DMS153 (cell line): ENCODE measurements at regions not wholly inside any gene's neighbourhood (a gene's known extent, or its start where the extent isn't known, plus 50 kb on each side); places are given as distances from the start of the nearest gene placed in this dataset.
"Not testable (repeated sequence)": the region's sequence is repeated elsewhere in the genome, so short reads cannot be mapped to it uniquely, and the experiment has no call there.

Experiments used
- DNase-seq: peaks from one replicate; lab custom pipeline; 2025; lab: John Stamatoyannopoulos, UW

DNA sequence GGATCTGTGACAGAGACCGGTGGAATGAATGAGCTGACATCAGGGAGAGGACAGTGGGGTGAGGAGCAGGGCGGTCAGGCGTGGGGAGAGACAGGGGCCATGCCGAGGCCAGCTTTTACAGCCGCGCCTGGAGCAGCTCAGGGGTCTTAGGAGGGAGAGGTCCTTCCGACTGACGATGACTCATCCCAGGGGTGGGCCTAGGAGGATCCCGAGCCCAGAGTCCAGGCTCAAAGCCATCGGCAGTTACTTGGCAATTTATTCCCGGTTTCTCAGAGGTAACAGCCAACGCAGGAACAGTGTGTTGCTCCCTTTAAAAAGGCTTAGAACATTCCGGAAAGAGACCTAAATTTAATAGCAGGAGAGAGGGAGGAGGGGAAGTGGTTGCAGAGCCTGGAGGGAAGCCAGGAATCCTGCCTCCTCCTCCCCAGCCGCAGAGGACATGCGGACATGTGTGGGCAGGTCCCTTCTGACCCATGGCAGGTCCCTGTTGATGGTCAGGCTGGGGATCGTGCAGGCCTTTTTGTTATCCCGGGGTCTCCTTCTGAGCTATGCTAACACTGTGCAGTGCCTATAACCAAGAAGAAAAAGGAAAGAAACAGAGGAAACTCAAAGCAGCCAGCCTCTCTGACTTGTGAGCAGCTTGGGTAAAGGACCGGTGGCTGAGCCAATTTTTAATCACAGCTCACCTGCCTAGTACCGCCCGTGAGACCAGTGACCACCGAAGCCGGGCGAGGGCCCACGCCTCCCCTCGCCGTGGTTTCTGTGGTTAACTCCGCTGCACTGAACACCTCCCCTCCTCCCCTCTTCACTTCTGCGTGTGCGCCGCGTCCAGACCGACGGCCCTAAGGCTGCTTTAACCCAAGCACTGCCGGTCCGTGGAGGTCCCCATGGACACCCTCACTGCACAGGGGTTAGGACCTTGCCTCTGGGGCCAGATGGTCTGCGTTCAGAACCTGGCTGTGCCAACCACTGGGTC, 392.4 kb upstream of the PROK2 start:
- DNase-seq, result no peak

DNA sequence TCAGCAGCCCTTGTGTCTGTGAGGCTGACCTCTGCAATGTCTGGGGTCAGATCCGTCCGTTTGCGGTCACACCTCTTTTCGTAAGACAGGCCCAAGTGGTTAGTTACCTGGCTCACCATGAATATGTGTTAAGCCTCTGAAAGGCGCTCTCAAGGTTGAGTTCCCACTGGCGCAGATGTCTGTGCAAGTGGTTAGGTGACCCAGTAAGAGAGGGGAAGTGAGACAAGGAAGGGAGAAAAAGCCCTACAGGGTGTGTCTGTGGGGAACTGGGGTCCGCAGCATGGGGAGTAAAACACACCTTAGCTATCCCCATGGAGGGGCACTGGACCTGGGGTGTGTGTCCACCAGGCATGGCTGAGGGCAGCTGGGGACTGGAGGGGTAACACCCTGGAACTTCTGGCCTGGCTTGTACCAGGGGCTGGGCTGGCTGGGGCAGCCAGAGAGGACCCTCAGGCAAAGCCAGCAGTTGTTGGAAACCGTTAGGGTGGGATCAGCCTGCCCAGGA, 391.6 kb upstream of the PROK2 start:
- DNase-seq, result no peak

DNA sequence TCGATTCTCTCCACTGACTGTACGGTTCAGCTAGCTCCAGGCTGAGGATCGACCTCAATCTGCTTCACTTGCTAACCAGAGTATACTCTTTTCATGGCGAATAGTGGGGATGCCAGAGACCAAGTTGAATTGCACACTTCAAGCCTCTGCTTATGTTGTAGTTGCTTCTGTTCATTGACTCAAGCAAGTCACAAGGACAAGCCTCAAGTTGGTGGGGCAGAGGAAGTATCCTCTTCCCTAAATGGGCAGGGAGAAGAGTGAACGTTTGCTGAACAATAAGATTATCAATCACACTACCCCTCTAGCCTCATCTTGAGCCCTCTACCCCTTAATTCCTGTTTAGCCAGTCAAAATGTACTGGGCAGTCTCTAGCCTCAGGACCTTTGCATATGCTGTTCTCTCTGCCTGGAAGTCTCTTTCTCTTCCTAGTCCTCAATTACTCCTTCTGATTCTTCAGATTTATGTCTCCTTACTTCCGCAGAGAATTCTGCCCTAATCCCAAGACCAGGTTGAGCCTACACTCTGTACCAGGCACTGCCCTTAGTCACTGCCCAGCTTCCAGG, 390.4 kb upstream of the PROK2 start:
- no peak for DNase-seq

DNA sequence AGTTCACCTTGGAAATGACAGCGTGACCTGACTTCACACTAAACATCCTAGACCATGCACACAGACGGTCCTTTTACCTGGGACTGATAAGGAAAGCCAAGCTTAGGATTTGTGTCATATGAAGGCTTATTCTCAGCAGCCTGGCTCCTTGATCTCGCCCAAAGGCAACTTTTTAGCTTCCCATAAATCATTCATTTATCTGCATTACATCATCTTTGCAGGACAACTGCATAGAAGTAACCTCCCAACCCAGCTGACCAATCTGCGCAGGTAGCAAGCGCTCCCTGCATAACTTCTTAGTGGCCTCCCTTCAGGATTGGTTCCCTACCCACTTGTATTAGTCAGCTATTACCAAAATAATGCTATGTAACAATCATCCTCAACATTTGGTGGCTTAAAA, 389.9 kb upstream of the PROK2 start:
- DNase-seq, result no peak

DNA sequence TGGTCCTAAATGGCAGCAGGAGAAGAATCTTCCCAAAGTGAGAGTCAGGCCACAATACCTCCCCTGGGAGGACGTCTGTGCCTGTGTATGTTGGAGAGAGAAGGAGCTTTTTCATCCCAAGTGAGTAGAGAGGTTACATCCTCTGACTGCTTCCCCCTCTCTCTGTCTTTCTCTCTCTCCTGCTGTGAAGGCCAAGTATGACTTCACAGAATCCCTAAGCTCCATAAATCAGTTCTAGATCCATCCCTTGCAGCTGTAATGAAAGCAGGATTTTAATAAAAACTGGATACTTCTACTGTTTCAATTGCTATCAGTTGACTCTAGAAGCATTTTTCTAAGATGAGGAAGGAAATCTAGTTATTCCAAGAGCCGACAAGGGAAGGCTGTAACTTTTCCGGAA, 389.1 kb upstream of the PROK2 start:
- DNase-seq, result no peak

DNA sequence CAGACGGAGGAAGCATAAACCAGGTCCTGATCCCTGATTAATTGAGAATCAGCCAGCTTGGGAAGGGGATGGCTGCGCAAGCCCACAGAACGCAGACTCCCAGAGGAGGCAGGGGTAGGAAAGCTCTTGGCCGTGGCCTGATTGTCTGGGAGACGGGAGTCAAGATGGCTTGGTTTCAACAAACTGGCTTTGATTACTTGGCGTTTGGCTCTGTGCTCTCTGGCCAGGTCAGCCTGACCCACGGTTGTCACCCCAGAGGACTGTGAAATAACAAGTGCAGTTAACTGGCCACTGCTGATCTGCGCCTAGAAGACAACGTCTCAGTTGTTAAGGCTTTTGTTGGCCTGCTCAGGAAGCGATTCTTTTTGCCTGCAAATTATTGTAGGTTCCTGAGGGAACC, 387.0 kb upstream of the PROK2 start:
- no peak for DNase-seq

DNA sequence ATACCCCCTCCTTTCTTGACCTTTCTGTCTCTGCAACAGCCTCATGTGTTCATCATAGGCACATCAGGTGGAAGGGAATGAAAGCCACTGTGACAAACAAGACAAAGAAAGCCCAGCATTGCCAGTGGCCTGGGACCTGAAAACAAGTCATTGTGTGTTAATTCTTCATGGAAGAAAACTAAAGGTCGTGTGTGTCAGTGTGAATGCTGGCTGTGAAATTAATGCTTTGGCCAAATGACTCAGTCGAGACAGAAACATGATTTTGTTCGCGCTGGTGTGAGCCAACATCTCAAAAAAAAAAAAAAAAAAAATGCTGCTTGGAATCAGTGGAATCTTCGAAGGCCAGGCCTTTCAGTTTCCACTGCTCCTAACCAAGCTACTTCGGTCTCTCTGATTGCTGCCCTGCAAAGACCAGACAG, 386.5 kb upstream of the PROK2 start:
- no peak for DNase-seq

DNA sequence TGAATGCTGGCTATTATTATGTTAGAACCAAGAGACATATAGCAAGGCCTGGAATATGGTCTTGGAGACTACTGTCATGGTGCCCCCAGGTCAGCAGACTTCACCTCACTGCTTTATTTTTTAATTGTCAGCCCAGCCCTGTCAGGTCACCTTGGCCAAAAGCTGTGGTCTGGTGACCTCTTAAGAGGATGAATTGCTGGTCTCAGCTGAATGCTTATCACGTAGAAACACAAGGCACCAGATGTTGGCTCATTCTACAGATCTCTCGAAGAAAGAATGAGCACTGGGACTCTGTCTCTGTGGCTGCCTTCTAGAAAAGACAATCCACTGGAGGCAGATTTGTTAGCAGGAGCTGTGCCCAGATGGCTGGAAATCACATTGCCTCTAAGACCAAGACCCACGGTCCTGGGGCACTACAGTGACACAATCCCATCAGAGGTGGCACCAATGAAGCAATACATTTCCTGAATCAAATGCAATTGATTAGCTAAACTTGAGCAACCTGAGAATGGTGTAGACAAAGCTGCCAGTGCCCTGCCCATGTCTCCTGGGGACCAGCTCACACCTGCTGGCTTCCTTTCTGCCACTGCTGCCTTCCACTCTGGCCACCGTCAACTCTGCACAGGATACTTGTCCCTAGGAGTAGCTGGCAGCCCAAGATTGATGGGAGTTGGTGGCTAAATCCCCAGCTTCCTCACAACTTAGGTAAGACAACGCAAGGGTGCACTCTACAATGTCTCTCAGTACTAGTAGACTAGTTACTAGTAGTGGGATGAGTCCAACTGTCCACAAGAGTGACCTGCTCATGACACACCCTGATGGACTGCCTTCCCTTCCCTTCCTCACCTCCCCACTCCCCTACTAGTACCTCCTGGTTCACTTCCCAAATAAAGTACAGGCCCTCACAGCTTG, 384.9 kb upstream of the PROK2 start:
- DNase-seq, result no peak

DNA sequence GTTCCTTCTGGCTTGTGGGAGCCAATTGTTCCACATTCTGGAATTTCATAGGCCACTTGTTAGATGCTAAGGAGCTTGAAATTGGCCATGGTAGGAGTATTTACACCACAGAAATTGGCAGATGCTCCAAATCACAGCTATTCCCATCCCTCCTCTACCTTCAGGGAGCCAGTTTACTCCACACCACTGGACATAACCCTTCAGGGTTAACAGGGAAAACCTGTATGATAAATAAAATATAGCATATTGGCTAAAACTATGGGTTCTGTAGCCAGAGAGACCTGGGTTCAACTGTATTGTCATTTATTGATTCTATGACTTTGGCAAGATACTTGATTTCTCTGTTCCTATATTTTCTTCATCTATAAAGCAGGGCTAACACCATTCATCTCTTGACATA, 384.2 kb upstream of the PROK2 start:
- no peak for DNase-seq

DNA sequence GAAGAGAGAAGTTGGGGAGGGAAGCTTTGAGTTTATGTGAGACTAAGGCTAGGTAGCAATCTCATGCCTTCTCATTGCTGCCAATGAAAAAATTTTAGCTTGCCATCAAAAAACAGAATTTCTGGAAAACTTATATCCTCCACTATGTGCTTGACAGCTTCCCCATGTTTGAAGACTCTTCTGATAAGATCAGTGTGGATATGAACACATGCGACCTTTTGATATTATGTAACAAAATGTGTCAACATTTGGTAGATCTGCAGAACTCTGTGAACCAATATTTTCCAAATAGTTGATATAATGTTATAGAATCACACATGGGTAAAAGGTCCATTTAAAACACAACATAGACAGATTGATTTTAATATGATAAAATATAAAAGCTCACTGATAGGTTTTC, 380.9 kb upstream of the PROK2 start:
- no peak for DNase-seq

DNA sequence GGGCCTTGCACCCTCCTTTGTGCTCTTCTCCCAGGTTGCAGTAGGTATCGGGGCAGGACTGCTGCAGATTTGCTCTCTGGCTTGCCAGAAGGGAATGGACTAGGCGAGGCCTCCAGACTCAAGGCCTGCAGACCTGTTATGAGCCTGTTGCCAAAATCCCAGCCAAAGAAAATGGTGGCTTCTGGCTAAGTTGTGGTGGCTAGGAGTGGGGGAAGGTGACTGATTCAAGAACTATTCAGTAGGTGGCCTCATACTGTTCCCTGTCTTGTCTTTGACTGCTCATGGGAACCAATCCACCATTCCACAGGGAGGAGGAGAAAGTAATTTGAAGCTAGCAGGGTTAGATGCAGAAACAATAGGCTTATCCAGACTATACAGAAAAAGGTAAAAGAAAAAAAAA, 380.4 kb upstream of the PROK2 start:
- no peak for DNase-seq

DNA sequence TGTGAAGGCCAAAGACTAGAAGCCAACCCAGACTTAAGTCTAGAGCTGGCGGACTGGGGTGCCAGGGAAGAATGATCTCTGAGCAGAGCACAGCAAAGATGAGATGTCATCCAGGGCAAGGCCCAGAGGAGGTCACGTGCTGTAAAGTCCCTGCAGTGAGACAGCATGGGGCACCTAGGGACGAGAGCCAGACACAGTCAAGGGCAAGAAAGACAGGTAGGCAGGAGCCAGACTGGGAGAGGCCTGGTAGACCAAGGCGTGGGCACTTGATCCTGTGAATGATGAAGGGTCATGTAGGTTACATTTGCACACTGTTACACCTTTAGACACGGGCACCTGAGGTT, 379.7 kb upstream of the PROK2 start:
- no peak for DNase-seq

DNA sequence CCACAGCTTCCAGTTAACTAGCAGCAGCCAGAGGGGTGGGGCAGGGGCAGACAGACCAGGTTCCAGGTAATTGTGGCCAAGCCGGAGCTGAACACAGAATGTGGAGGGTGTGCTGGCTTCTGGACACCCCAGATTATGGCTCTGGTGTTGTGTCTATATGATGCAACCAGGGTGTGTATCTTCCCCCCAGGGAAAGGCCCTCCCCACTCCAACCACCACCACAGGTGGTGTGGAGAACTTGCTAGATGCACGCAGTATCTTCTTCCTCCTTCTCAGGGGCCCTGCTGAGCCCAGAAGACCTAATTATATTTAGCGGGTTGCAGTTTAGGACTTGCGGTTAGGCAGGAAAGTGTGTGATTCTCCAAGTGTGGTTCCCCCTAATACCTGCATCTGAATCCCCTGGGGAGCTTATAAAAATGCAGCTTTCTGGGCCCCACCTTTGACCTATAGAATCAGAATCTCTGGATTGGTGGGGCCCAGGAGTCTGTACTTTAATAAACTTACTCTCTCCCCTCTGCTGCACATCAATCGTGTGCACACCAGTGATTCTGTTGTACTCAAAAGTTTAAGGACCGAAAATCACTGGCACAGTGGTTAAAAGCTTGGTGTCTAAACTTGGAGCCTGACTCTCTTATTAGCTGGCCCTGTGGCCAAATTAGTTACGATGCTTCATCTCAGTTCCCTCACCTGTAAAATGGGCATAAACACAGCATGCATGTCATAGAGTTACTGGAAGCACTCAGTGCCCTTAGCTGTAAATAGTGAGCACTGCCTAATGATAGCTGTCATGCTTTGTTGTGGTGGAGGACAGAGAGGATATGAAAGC, 379.1 kb upstream of the PROK2 start:
- no peak for DNase-seq

DNA sequence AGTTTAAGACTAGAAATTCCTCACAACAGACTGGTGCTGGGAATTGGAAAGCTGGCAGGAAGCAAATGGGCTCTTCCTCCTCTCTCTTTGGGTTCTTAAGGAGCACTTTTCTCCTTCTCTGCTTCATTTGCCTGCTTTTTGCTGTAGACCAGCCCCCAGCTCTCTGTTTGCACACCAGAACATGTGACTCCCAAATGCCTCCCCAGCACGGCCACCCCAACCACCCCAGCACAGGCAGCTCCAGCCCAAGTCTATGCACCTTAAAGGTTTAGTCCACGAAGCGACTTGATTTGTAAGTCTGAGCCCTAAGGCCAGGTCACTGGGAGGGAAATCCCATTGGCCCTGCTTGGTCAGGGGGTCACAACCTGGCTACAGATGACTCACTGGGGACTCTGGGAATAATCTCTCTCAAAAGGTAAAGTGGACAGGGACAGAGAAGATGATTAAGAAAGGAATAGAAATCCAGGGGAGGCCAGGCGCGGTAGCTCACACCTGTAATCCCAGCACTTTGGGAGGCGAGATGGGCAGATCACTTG, 377.8 kb upstream of the PROK2 start:
- no peak for DNase-seq

DNA sequence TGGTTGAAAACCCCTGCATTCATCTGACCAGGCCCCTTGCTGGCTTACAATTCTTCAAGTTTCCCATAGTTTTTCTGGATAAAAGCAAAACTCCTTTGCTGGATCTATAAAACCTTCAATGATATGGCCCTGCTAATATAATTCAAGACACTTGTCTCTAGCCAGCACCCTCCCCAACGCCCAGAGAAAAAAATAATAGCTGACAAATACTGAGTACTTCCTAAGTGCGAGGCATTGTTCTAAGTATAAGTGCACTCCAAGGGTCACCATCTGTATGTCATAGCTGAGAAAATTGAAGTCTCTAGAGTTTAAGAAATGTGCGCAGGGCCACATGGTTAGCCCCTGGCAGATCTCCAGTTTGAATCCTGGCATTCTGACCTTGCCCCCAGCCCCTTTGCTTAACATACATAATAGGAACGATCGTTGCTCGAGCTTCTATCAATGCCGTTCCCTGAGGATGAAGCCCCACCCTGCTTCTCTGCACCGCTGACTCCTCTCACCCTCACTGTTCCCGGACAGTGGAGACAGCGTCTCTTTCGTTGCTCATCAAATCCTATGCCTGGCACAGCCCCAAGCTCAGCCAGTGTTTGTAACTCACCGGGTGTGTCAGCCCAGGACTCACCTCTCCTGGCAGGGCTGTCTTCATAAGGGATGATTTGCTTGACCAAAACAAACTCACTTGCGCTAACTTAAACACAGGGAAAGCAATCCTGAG, 377.1 kb upstream of the PROK2 start:
- peak; percentile 21 for DNase-seq

DNA sequence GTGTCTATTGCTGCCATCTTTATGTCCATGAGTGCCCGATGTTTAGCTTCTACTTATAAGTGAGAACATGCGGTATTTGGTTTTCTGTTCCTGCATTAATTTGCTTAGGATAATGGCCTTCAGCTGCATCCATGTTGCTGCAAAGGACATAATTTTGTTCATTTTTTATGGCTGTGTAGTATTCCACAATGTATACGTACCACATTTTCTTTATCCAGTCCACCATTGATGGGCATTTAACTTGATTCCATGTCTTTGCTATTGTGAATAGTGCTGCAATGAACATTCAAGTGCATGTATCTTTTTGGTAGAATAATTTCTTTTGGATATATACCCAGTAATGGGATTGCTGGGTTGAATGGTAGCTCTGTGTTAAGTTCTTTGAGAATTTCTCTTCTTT, 376.3 kb upstream of the PROK2 start:
- DNase-seq, result not testable (repeated sequence)

DNA sequence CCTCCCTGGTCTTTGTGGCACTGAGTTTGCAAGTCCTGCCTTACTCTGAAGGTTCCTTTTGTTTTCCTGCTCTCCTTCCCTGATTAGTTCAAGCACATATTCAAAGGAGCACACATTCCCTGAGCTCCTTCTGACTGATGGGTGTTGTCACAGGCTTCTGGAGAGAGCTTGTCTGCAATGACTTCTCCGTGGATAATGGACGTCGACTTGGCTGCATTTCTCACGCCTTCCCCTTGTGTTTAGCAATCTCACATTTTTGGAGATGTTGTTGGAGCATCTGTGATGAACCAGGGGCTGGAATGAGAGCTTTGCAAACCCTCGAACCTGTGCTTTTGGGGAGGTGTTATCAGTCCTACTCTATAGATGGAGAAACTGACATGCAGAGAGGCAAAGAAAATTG, 375.4 kb upstream of the PROK2 start:
- DNase-seq, result no peak

DNA sequence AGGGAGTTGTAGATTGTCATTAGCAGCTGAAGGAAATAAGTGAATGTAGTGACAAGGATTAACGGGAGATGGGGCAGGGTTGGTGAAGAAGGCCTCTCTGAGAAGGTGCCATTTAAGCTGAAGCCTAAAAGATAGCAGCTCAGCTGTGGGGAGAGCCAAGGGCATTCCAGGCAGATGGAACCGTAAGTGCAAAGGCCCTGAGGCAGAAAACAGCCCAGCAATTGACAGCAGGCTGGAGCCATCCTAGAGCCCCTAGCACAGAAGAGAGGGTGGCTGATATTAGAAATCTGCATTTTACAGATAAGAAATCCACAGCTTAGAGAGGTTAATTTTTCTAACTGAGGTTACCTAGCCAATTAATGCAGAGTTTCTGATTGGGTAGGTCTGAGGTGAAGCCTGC, 374.5 kb upstream of the PROK2 start:
- DNase-seq, result no peak

DNA sequence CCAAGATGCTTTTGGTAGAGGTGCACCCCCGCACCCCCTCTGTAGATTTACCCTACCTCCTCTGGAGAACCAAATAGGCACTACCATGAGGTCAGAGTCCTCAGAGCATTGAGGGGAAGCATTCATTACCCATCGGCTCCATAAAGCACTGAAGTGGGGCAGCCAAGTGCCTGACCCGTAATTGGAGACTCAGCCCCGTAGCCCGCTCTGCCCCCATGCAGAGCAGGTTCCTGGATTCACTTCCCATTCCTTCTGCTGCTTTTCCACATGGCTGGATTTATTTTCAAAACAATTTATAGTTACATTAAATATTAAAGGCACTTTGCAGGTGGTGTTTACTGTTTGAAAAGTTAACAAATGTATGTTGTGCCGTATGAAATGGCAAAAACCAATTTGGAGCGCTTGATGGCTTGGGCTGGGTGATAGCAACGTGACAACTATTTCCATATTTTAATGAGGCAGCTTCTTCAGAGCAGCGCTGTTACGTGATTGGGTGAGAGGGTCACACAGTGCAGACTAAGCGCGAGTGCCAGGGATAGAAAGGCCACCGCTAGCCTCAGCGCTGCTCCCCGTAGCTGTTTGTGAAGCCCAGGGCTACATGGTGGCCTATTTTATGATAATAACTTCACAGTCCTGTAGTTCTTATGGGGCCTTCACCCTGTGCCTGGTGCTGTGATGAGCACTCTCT, 373.8 kb upstream of the PROK2 start:
- DNase-seq, result no peak
